ENCODE measurements at regions not wholly inside any gene's neighbourhood (a gene's known extent, or its start where the extent isn't known, plus 50 kb on each side); places are given as distances from the start of the nearest gene placed in this dataset.

DNA sequence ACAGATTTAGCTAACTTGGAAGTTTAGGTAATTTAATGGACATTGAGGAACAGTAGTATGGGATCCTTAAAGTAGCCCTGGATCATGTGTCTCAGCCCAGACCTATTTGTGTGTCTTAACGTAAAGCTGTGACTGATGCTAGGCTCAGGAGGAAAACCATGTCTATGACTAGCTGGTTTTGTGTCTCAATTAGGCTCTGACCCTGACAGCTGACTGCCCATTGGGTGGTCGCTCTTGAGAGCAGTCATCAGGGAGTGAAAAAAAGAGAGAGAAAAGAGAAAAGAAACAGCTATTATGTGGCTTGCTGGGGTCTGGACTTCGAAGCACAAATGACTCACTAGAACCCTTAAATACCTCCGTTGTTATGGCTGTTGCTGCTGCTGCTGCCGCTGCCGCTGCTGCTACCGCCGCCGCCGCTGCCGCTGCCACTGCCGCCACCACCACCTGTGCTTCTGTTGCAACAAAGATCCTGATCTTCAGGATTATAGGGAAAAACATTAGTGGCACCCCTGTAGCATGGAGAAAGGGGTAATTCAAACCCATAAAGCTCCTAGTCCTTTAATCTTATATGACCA is 70.7 kb downstream of the GSPT2 start:
- H3K36me3 ChIP-seq (replicated peaks in 1 of 2; ENCODE audit: insufficient read depth in 1 of 2, low read depth in 2 of 2) = no peaks in the 10 kb centered on the region
- no peak overlapping the region for H3K4me3 ChIP-seq
- intact Hi-C loops (cut with DNase I) = no loop called here
- no peak overlapping the region for H3K27ac ChIP-seq
- TF ChIP-seq POLR2A (IDR thresholded peaks at IDR 0.05) (no peak), CTCF (IDR thresholded peaks at IDR 0.05) (no peak)
- WGBS, 2 donors = 95 to 98% methylated on average over 11 to 12 of the region's 12 CpGs
- no peaks in the 10 kb centered on the region for H3K4me1 ChIP-seq
- H3K27me3 ChIP-seq = no peaks in the 10 kb centered on the region
- H3K9me3 ChIP-seq = no peaks in the 10 kb centered on the region
- DNase-seq = no peak
- no peak for ATAC-seq

DNA sequence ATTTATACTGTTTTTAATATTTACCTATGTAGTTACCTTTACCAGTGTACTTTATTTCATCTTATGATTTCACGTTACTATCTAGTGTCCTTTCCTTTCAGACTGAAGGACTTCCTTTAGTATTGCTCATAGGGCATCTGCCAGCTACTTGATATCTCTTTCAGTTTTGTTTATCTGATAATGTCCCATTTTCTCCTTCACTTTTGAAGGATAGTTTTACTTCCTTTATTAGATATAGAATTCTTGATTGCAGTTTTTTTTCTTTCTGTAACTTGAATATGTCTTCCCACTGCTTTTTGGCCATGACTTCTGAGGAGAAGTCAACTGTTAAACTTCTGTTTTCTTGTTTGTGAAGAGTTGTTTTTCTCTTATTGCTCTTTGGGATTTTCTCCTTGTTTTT is 69.4 kb upstream of the MAGED1 start:
- TF ChIP-seq CTCF (IDR thresholded peaks at IDR 0.05) = no peak
- no peak for TF ChIP-seq POLR2A (IDR thresholded peaks at IDR 0.05)
- Histone ChIP-seq H3K4me3 (no peak overlapping the region), H3K27ac (no peak overlapping the region), H3K9me3 (no peaks in the 10 kb centered on the region), H3K4me1 (no peaks in the 10 kb centered on the region), H3K27me3 (no peaks in the 10 kb centered on the region), H3K36me3 (replicated peaks in 1 of 2; ENCODE audit: insufficient read depth in 1 of 2, low read depth in 2 of 2) (no peaks in the 10 kb centered on the region)
- 40 to 72% methylated on average over 1 of the region's 1 CpG for WGBS, 2 donors
- ATAC-seq (no peak), DNase-seq (no peak)
- intact Hi-C loops (cut with DNase I) = no loop called here

- no peak for ATAC-seq
These were observed 68.0 kb upstream of the MAGED1 start for GRCh38 chrX:51825436-51825835.

GRCh38 chrX:51834076-51834475 is 59.3 kb upstream of the MAGED1 start:
- Histone ChIP-seq H3K4me1 (no peaks in the 10 kb centered on the region), H3K4me3 (no peak overlapping the region), H3K36me3 (replicated peaks in 1 of 2; ENCODE audit: insufficient read depth in 1 of 2, low read depth in 2 of 2) (no peaks in the 10 kb centered on the region), H3K9me3 (no peaks in the 10 kb centered on the region), H3K27ac (no peak overlapping the region), H3K27me3 (no peaks in the 10 kb centered on the region)
- intact Hi-C loops (cut with DNase I) = no loop called here
- TF ChIP-seq POLR2A (IDR thresholded peaks at IDR 0.05) (no peak), CTCF (IDR thresholded peaks at IDR 0.05) (no peak)
- 31 to 39% methylated on average over 1 of the region's 1 CpG for WGBS, 2 donors
- DNase-seq (no peak), ATAC-seq (no peak)

More at GRCh38 chrX:51825436-51825835, 68.0 kb upstream of the MAGED1 start:
- no peak overlapping the region for H3K4me3 ChIP-seq
- H3K27ac ChIP-seq = no peak overlapping the region
- 76 to 97% methylated on average over 3 of the region's 3 CpGs for WGBS, 2 donors
- no peak for TF ChIP-seq CTCF (IDR thresholded peaks at IDR 0.05)
- no peak for TF ChIP-seq POLR2A (IDR thresholded peaks at IDR 0.05)
- no peaks in the 10 kb centered on the region for H3K4me1 ChIP-seq
- no peaks in the 10 kb centered on the region for H3K36me3 ChIP-seq (replicated peaks in 1 of 2; ENCODE audit: insufficient read depth in 1 of 2, low read depth in 2 of 2)
- DNase-seq = no peak
- intact Hi-C loops (cut with DNase I) = no loop called here
- no peaks in the 10 kb centered on the region for H3K9me3 ChIP-seq
- no peaks in the 10 kb centered on the region for H3K27me3 ChIP-seq

- ATAC-seq (no peak), DNase-seq (no peak)
- Histone ChIP-seq H3K27me3 (no peaks in the 10 kb centered on the region), H3K9me3 (no peaks in the 10 kb centered on the region), H3K36me3 (replicated peaks in 1 of 2; ENCODE audit: insufficient read depth in 1 of 2, low read depth in 2 of 2) (no peaks in the 10 kb centered on the region), H3K4me1 (no peaks in the 10 kb centered on the region), H3K27ac (no peak overlapping the region), H3K4me3 (no peak overlapping the region)
- TF ChIP-seq POLR2A (IDR thresholded peaks at IDR 0.05) = no peak
- TF ChIP-seq CTCF (IDR thresholded peaks at IDR 0.05) = no peak
- 92 to 100% methylated on average over 2 to 3 of the region's 5 CpGs for WGBS, 2 donors
- intact Hi-C loops (cut with DNase I) = no loop called here
These were observed 56.6 kb upstream of the MAGED1 start for GRCh38 chrX:51836823-51837222.

Data from body of pancreas (tissue), 4 donors.